ENCODE measurements at regions not wholly inside any gene's neighbourhood (a gene's known extent, or its start where the extent isn't known, plus 50 kb on each side); places are given as distances from the start of the nearest gene placed in this dataset.
"Not testable (repeated sequence)": the region's sequence is repeated elsewhere in the genome, so short reads cannot be mapped to it uniquely, and the experiment has no call there.

DNA sequence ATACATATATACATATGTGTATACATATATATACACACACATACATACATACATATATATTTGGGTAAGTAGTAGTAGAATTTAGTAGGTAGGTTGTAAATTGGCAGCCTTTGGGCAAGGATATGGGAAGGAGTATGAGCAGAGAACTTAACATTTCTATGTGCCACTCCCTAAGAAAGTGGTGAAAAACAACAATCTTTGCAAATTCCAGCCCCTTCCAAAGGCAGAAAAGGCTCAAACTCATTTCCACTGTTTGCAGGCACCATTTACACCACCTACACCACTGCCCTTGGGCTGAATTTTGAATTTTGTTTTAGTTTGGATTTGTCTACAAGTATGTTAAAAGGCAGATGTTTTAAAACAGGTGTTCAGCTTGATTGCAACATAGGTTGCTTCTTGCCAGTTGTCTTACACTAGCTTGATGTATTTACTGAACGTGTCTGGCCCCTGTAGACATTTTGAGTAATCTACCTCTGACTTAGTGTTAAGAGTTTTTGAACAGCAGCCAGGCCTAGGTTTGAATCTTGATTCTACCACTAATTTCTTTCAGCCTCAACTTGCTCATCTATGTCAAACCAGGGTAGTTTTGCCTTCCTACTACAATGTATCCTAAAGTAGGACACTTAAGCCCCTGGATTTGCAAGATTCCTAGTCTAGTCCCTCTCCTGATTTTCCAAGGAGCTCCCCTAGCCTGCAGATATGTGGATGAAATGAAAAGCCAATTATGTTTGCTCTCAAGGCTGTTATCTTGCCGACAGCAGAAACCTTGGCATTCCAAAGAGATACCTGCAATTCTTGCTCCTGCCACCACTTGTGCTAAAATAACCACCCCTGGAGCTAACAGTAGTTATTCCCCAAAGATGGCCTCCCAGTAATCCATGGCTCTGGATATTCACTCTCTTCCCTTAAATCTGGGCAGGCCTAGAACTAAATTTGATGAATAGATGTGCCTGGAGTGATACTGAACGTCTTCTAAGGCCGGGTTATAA lies 156.2 kb upstream of the SLC44A1 start:
- DNase-seq (ENCODE audit: low spot score) = no peak
- in situ Hi-C loops (cut with HindIII; ENCODE audit: low sequenced_read_pairs) = no loop called here

DNA sequence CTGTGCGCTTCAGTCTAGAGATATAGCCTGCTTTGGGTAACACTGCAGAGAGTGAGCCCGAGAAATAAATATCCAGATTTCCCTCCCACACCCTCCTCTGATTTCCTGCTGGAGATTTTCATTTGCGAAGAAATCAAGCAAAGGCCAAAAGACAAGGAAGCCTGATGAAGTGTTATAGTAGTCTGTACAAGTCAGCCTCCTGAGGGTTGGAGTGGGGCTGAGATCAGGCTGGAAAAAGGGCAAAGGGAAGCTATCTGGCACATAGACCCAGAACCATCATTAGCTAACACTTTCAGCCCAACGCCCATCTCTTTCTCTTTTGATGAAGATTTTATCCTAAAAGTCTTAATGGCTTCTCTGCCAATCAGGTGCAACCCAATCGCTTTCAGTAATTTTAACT lies 154.6 kb upstream of the SLC44A1 start:
- in situ Hi-C loops (cut with HindIII; ENCODE audit: low sequenced_read_pairs) = no loop called here
- DNase-seq (ENCODE audit: low spot score) = no peak

DNA sequence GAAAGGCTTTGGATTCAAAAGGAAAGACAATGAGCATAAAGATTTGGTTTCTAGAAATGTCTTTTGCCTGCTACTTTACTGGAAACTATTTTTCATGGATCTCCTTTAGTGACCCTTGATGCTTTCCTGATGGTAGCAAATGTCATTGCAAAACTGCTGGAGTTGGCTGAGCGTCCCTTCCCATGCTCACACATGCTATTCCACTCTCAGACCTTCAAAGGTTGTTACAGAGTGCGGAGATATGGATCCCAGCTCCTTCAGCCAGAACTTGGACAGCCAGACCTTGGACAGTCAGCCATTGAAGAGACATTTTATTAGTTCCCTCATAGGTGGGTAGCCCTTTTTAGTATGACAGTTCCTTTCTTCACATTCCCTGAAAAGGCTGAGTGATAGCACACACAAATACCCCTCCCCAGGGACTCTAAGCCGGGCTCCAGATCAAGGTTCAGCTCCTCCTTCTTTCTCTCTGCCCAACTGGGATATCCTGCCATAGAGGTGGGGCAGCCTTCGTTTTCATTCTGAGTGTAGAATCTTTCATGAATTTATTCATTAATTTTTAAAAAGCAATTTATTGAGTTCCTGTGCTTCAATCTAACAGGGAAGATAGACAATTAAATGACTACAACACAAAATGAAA lies 153.3 kb upstream of the SLC44A1 start:
- DNase-seq (ENCODE audit: low spot score) = no peak
- in situ Hi-C loops (cut with HindIII; ENCODE audit: low sequenced_read_pairs) = no loop called here

- in situ Hi-C loops (cut with HindIII; ENCODE audit: low sequenced_read_pairs) = no loop called here
- DNase-seq (ENCODE audit: low spot score) = no peak
Observed at GRCh38 chr9:105093685-105094084, 150.8 kb upstream of the SLC44A1 start.

- in situ Hi-C loops (cut with HindIII; ENCODE audit: low sequenced_read_pairs) = no loop called here
- no peak for DNase-seq (ENCODE audit: low spot score)
Observed at GRCh38 chr9:105098370-105098769, 146.1 kb upstream of the SLC44A1 start.

DNA sequence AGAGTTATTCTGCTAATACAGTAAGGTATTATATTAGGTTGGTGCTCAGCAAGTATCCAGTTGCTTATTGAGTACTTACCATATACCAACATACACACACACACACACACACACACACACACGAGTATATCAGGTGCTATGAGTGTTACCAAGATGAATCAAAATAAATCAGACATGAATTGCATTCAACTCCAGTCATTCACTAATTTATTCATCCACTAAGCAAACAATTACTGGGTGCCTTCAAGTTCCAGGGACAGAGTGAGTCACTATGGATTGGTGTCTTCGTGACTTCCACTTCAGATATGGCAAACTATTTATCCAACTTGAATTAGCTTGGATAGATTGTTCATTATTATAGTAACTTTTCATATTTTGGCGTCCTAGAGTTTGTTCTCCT lies 140.7 kb upstream of the SLC44A1 start:
- DNase-seq (ENCODE audit: low spot score) = no peak
- in situ Hi-C loops (cut with HindIII; ENCODE audit: low sequenced_read_pairs) = no loop called here

- in situ Hi-C loops (cut with HindIII; ENCODE audit: low sequenced_read_pairs) = no loop called here
- no peak for DNase-seq (ENCODE audit: low spot score)
Observed at GRCh38 chr9:105114318-105114717, 130.1 kb upstream of the SLC44A1 start.

- in situ Hi-C loops (cut with HindIII; ENCODE audit: low sequenced_read_pairs) = no loop called here
Observed at GRCh38 chr9:105114964-105115728, 129.3 kb upstream of the SLC44A1 start.

GRCh38 chr9:105116052-105116868 lies 128.2 kb upstream of the SLC44A1 start:
- DNase-seq (ENCODE audit: low spot score) = no peak
- in situ Hi-C loops (cut with HindIII; ENCODE audit: low sequenced_read_pairs) = no loop called here

More at GRCh38 chr9:105114964-105115728, 129.3 kb upstream of the SLC44A1 start:
- no peak for DNase-seq (ENCODE audit: low spot score)

DNA sequence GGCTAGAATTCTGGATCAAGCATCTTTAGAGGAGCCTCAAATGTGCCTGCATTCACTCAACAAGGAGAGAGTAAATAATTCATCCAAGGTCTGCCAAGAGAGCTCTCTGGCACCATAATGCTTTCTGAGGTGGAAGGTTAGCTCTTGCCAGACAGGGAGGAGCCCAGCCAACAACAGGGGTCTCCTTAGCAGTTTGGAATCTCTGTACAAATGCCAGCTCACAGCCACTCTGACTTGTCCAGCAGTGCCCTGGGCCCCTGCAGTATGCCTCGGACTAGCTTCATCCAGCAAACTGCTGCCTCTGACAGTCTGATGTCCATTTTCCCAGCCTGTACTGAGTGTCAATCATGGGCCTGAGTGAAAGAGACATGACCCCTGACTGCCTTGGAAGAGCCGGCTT lies 127.2 kb upstream of the SLC44A1 start:
- no peak for DNase-seq (ENCODE audit: low spot score)
- in situ Hi-C loops (cut with HindIII; ENCODE audit: low sequenced_read_pairs) = no loop called here

GRCh38 chr9:105118636-105119035 lies 125.8 kb upstream of the SLC44A1 start:
- in situ Hi-C loops (cut with HindIII; ENCODE audit: low sequenced_read_pairs) = no loop called here

DNA sequence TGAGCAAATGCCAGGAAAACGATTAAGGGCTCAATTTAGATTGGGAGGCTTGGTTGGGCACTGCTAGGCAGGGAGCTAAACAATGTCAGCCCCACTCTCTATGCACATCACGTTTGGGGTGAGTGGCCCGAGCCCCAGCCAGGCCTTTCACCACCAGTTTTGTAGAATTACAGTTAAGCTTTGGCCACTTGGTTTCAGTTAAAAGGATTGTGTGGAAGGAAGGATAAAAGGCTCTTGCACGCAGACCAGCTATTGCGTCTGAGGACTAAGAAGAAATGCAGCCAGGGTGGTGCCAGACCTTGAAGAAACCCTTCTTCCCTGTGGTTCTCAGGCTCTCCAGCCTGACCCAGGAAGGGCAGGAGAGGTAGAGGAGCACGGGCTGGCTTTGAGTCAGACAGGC lies 125.3 kb upstream of the SLC44A1 start:
- peak; percentile 22 for DNase-seq (ENCODE audit: low spot score)
- in situ Hi-C loops (cut with HindIII; ENCODE audit: low sequenced_read_pairs) = no loop called here

More at GRCh38 chr9:105118636-105119035, 125.8 kb upstream of the SLC44A1 start:
- DNase-seq (ENCODE audit: low spot score) = no peak

DNA sequence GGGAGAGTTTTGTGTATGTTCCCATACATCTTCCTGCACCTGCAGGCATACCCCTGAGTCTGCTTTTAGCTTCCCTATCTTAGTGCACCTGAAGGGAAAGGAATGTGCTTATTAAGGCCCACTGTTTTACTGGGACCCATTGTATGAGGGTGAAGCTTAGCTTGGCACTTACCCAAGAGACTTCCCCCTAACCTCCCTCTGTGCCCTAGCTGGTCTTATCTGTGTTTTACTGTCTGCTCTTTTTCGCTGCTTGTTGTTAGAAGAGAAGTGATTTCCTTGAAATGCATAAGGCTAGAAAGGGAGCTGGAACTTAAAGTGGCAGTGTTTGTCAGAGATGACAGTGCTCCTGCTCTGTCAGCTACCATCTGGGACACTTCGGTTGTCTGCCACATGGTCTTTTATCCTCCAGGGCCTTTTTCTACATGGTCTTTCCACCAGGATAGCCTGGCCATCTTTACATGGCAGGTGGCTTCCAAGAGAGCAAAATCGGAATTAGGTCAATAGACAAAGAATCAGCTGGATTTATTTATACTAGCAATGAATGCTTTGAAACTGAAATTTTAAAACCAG lies 122.5 kb upstream of the SLC44A1 start:
- in situ Hi-C loops (cut with HindIII; ENCODE audit: low sequenced_read_pairs) = no loop called here
- DNase-seq (ENCODE audit: low spot score) = no peak

- in situ Hi-C loops (cut with HindIII; ENCODE audit: low sequenced_read_pairs); DNase-seq (ENCODE audit: low spot score): not testable (repeated sequence)
Observed at GRCh38 chr9:105124598-105124997, 119.9 kb upstream of the SLC44A1 start.

GRCh38 chr9:105126226-105126625 lies 118.2 kb upstream of the SLC44A1 start:
- DNase-seq (ENCODE audit: low spot score) = no peak
- in situ Hi-C loops (cut with HindIII; ENCODE audit: low sequenced_read_pairs) = no loop called here

DNA sequence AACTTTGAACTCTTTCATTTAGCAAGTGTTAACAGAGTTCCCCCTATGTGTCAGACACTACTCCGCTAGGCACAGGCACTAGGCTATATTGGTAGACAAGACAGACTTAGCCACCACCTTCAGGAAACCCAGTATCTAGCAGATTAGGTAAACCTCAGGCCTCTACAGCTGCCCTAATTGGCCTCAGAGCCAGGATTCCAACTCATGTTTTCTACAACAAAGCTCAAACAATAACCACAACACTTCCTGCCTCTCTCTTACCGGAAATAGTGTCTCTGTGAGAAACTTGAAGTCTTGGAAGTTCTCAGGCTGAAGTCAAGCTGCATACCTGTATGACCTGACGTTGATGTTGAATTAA lies 116.6 kb upstream of the SLC44A1 start:
- in situ Hi-C loops (cut with HindIII; ENCODE audit: low sequenced_read_pairs) = no loop called here
- no peak for DNase-seq (ENCODE audit: low spot score)

GRCh38 chr9:105128908-105129600 lies 115.4 kb upstream of the SLC44A1 start:
- DNase-seq (ENCODE audit: low spot score) = no peak
- in situ Hi-C loops (cut with HindIII; ENCODE audit: low sequenced_read_pairs) = no loop called here

- in situ Hi-C loops (cut with HindIII; ENCODE audit: low sequenced_read_pairs) = no loop called here
Observed at GRCh38 chr9:105129731-105130130, 114.7 kb upstream of the SLC44A1 start.

More at GRCh38 chr9:105129731-105130130, 114.7 kb upstream of the SLC44A1 start:
- no peak for DNase-seq (ENCODE audit: low spot score)
